Panc1 (cell line): ENCODE measurements at regions not wholly inside any gene's neighbourhood (a gene's known extent, or its start where the extent isn't known, plus 50 kb on each side); places are given as distances from the start of the nearest gene placed in this dataset.

Experiments used
- ATAC-seq: fragments of 200-7000 bp; cut with Tn5 transposase; 2 replicates; pipeline ENCODE4 v1.9.1; 2020; ENCODE audit warnings: mild to moderate bottlenecking, moderate library complexity
- BruUV-seq: library from RNA; stranded (reverse); fragments of 400-500 nt; replicated peaks from 2 replicates; lab custom pipeline; 2021; lab: Mats Ljungman, UMichigan
- CTCF ChIA-PET: fragments of 300-600 bp; sonication (Branson Sonifier 250); formaldehyde crosslinking; loops from one replicate; lab custom pipeline; 2022; ENCODE audit warnings: antibody characterized with exemption; lab: Charles Lee
- POLR2A ChIA-PET: fragments of 300-600 bp; sonication (Branson Sonifier 250); formaldehyde crosslinking; loops from one replicate; lab custom pipeline; 2022; ENCODE audit warnings: antibody characterized with exemption; lab: Charles Lee
- DNase-seq: peaks from one replicate; pipeline ENCODE4 v3.0.0-alpha.2; 2010; ENCODE audit warnings: low read depth, low spot score
- H3K27ac ChIP-seq: 2 replicates; pipeline ENCODE4 v1.5.1; 2011; ENCODE audit warnings: mild to moderate bottlenecking, low read length, inconsistent platforms
- H3K27me3 ChIP-seq: fragments of 200-500 bp; sonication (Bioruptor generic); 2 replicates; pipeline ENCODE4 v1.6.0; 2014; ENCODE audit warnings: low read length, inconsistent platforms; ENCODE audit not compliant: control insufficient read depth, insufficient read depth
- H3K36me3 ChIP-seq: fragments of 200-500 bp; sonication (Bioruptor generic); 2 replicates; pipeline ENCODE4 v1.5.1; 2014; ENCODE audit warnings: inconsistent platforms, mild to moderate bottlenecking, low read length, moderate library complexity; ENCODE audit not compliant: control insufficient read depth, insufficient read depth
- H3K4me1 ChIP-seq: 2 replicates; pipeline ENCODE4 v1.5.1; 2011; ENCODE audit warnings: inconsistent platforms, mild to moderate bottlenecking, low read length, moderate library complexity; ENCODE audit not compliant: control insufficient read depth, insufficient read depth
- H3K4me3 ChIP-seq, 2 experiments: 2 replicates each; pipeline ENCODE4 v1.5.1; 2011 to 2012; ENCODE audit warnings: low read depth in 2 of 2, low read length in 2 of 2, mild to moderate bottlenecking in 2 of 2, inconsistent platforms in 1 of 2, moderate library complexity in 1 of 2
- H3K9me3 ChIP-seq: fragments of 200-500 bp; sonication (Bioruptor generic); 2 replicates; pipeline ENCODE4 v1.5.1; 2014; ENCODE audit warnings: low read depth, mild to moderate bottlenecking, inconsistent platforms, low read length, moderate library complexity; ENCODE audit not compliant: control insufficient read depth, insufficient read depth
- POLR2AphosphoS5 ChIP-seq: IDR thresholded peaks from 2 replicates; pipeline ENCODE4 v1.6.1; 2012; ENCODE audit warnings: mild to moderate bottlenecking, low read depth, low read length, moderate library complexity
- SIN3A ChIP-seq: IDR thresholded peaks from 2 replicates; pipeline ENCODE4 v1.6.1; 2012; ENCODE audit warnings: low read depth, mild to moderate bottlenecking, low read length, moderate library complexity, borderline replicate concordance; ENCODE audit not compliant: insufficient read depth
- TCF7L2 ChIP-seq: IDR thresholded peaks from 2 replicates; pipeline ENCODE4 v1.6.1; 2011; ENCODE audit warnings: mild to moderate bottlenecking, low read depth, low read length, inconsistent platforms
- in situ Hi-C: cut with HindIII; loops from 2 replicates; pipeline ENCODE4 v1.10.0; 2016; ENCODE audit warnings: low sequenced_read_pairs, low pct_unique_long_range_greater_than_20kb
- intact Hi-C: fragments of 100-400 bp; cut with micrococcal nuclease; formaldehyde crosslinking; loops from one replicate; pipeline ENCODE4 v1.10.0; 2022; ENCODE audit not compliant: unreplicated experiment
- TF ChIP-seq, protein P1 (sequence below), 2 experiments: IDR thresholded peaks; 2 replicates each; pipeline ENCODE4 v1.6.1; 2011 to 2012; ENCODE audit warnings: low read depth in 2 of 2, control low read depth in 1 of 2, low read length in 1 of 2, mild to moderate bottlenecking in 1 of 2, moderate library complexity in 1 of 2; ENCODE audit not compliant: insufficient read depth in 1 of 2
- TF ChIP-seq, protein P2 (sequence below): fragments of 450-650 bp; IDR thresholded peaks from 2 replicates; pipeline ENCODE4 v1.5.1; 2017; ENCODE audit warnings: mild to moderate bottlenecking

DNA sequence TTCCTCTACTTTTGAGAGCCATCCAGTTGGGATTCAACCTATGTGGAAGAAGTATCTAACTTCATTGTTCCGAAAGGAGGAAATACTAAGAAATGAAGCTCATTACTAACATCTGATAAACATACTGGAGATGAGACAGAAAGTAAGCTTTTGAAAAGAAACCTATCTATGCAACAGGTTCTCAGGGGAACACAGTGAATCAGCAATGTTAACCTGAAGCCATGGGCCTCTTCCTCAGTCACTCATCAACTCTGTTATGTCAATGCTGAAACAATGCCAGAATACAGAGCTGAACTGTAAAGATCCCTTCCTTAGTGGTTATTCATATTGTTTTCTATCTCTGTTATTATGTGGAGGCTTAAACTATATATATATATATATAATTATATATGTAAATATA, 55.5 kb upstream of the ESRRG start:
- BruUV-seq: no TSS peak
- in situ Hi-C loops (no loop called here), intact Hi-C loops (no loop called here)
- POLR2A ChIA-PET: no interaction called here
- no peaks in the 10 kb centered on the region for H3K4me1 ChIP-seq
- ATAC-seq: no peak
- H3K36me3 ChIP-seq: no peaks in the 10 kb centered on the region
- no peak for DNase-seq
- H3K27ac ChIP-seq: no peak overlapping the region
- no peak overlapping the region for H3K4me3 ChIP-seq
- TF ChIP-seq, protein P1, sequence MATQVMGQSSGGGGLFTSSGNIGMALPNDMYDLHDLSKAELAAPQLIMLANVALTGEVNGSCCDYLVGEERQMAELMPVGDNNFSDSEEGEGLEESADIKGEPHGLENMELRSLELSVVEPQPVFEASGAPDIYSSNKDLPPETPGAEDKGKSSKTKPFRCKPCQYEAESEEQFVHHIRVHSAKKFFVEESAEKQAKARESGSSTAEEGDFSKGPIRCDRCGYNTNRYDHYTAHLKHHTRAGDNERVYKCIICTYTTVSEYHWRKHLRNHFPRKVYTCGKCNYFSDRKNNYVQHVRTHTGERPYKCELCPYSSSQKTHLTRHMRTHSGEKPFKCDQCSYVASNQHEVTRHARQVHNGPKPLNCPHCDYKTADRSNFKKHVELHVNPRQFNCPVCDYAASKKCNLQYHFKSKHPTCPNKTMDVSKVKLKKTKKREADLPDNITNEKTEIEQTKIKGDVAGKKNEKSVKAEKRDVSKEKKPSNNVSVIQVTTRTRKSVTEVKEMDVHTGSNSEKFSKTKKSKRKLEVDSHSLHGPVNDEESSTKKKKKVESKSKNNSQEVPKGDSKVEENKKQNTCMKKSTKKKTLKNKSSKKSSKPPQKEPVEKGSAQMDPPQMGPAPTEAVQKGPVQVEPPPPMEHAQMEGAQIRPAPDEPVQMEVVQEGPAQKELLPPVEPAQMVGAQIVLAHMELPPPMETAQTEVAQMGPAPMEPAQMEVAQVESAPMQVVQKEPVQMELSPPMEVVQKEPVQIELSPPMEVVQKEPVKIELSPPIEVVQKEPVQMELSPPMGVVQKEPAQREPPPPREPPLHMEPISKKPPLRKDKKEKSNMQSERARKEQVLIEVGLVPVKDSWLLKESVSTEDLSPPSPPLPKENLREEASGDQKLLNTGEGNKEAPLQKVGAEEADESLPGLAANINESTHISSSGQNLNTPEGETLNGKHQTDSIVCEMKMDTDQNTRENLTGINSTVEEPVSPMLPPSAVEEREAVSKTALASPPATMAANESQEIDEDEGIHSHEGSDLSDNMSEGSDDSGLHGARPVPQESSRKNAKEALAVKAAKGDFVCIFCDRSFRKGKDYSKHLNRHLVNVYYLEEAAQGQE (IDR thresholded peaks at IDR 0.05; ENCODE audit: insufficient read depth in 1 of 2, low read depth in 2 of 2, low read length in 1 of 2): no peak
- TF ChIP-seq POLR2AphosphoS5 (no peak), SIN3A (no peak), TCF7L2 (no peak)
- TF ChIP-seq, protein P2, sequence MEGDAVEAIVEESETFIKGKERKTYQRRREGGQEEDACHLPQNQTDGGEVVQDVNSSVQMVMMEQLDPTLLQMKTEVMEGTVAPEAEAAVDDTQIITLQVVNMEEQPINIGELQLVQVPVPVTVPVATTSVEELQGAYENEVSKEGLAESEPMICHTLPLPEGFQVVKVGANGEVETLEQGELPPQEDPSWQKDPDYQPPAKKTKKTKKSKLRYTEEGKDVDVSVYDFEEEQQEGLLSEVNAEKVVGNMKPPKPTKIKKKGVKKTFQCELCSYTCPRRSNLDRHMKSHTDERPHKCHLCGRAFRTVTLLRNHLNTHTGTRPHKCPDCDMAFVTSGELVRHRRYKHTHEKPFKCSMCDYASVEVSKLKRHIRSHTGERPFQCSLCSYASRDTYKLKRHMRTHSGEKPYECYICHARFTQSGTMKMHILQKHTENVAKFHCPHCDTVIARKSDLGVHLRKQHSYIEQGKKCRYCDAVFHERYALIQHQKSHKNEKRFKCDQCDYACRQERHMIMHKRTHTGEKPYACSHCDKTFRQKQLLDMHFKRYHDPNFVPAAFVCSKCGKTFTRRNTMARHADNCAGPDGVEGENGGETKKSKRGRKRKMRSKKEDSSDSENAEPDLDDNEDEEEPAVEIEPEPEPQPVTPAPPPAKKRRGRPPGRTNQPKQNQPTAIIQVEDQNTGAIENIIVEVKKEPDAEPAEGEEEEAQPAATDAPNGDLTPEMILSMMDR: no peak
- H3K9me3 ChIP-seq: no peaks in the 10 kb centered on the region
- no peaks in the 10 kb centered on the region for H3K27me3 ChIP-seq
- CTCF ChIA-PET: no interaction called here

DNA sequence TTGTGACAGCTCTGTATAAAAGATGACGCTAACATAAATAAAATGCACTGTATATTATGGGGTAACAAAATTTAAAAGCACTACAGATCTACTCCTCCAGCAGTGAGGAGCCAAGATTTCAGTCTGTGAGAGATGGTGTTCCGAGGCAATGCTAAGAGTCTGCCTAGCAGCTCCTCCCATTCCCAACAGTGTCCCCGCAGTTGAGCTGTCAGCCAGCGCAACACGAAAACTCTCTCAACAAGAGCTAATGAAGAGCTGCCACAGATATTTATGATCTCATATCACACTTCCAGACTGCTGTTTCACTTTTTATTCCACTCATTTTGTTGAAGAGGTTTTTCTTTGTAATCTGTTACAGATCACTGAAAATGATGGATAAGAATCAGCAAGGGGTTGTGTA, 53.9 kb upstream of the ESRRG start:
- no peak for ATAC-seq
- ChIA-PET POLR2A (no interaction called here), CTCF (no interaction called here)
- no peak overlapping the region for H3K27ac ChIP-seq
- in situ Hi-C loops (no loop called here), intact Hi-C loops (no loop called here)
- H3K4me3 ChIP-seq: no peak overlapping the region
- H3K27me3 ChIP-seq: no peaks in the 10 kb centered on the region
- H3K9me3 ChIP-seq: no peaks in the 10 kb centered on the region
- TF ChIP-seq, protein P1 (IDR thresholded peaks at IDR 0.05; ENCODE audit: insufficient read depth in 1 of 2, low read depth in 2 of 2, low read length in 1 of 2): no peak
- TF ChIP-seq, protein P2: no peak
- TF ChIP-seq TCF7L2 (no peak), SIN3A (no peak), POLR2AphosphoS5 (no peak)
- no TSS peak for BruUV-seq
- no peaks in the 10 kb centered on the region for H3K4me1 ChIP-seq
- H3K36me3 ChIP-seq: no peaks in the 10 kb centered on the region
- DNase-seq: no peak
